ENCODE measurements at regions not wholly inside any gene's neighbourhood (a gene's known extent, or its start where the extent isn't known, plus 50 kb on each side); places are given as distances from the start of the nearest gene placed in this dataset.

DNA sequence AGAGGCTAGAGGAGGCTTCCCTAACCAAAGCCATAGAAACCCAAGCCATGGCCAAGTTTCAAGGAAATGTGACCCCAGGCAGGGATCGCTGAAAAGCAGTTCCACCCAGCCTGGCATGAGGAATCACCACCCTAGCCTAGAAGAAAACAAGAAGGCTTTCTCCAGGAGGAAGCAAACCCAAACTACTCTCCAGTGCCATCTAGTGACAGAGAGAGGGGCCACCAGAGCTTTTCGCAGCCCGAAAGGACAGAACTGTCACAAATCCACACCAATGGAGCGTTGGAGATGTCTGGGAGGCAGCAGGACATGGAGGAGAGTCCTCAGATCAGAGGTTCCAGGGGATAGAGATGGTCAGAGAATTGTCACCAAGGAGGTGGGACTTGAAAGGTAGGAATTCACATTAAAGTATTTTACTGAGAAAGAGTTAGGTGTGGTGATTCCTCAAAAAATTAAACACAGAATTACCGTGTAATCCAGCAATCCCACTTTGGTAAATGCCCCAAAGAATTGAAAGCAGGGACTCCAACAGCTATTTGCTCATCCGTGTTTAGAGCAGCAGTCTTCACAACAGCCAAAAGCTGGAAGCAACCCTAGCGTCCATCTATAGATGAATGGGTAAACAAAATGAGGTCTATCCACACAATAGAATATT, 67.3 kb upstream of the NUP50 start:
- ChIA-PET CTCF (interaction anchor here (0.6 to 2.6 kb wide), 10 partner anchors 12 to 276 kb away, joined by 3 to 9 read pairs (median 4); no protein-coding TSS in a partner anchor), POLR2A (interaction anchor here (1.0 kb wide), 1 partner anchor 12 kb away, joined by 4 read pairs; no protein-coding TSS in a partner anchor)
- H3K36me3 Mint-ChIP-seq (ENCODE audit: low read depth), result no peaks in the 10 kb centered on the region
- ATAC-seq (peak; percentile 77), DNase-seq (peak; percentile 72)
- no peaks in the 10 kb centered on the region for H3K9me3 Mint-ChIP-seq (ENCODE audit: low read depth)
- intact Hi-C loops (cut with DNase I, micrococcal nuclease), result loop anchor here (1.0 to 5.0 kb wide), 3 partner anchors 119 to 276 kb away; no protein-coding TSS in a partner anchor
- H3K4me3 Mint-ChIP-seq, result no peak overlapping the region
- H3K27ac Mint-ChIP-seq, result no peak overlapping the region
- H3K4me1 Mint-ChIP-seq, result peaks cover 5% of the 10 kb centered on the region
- peaks cover 24% of the 10 kb centered on the region for H3K27me3 Mint-ChIP-seq

DNA sequence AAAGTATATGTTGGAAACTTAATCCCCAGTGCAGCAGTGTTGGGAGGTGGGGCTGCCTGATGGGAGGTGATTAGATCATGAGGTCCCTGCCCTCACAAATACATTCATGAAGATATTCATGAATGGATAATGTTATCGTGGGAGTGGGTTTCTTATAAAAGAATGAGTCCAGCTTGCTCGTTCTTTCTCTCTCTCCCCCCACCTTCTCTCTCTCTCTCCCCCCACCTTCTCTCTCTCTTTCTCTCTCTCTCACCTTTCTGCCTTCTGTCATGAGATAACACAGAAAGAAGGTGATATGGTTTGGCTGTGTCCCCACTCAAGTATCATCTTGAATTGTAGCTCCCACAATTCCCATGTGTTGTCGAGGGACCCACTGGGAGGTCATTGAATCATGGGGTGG, 66.7 kb upstream of the NUP50 start:
- Mint-ChIP-seq H3K27me3 (peaks cover 27% of the 10 kb centered on the region), H3K9me3 (ENCODE audit: low read depth) (no peaks in the 10 kb centered on the region), H3K4me3 (no peak overlapping the region), H3K36me3 (ENCODE audit: low read depth) (no peaks in the 10 kb centered on the region), H3K4me1 (peaks cover 7% of the 10 kb centered on the region), H3K27ac (no peak overlapping the region)
- CTCF ChIA-PET, result interaction anchor here (0.6 to 1.1 kb wide), 4 partner anchors 30 to 227 kb away, joined by 3 to 5 read pairs (median 4); no protein-coding TSS in a partner anchor
- POLR2A ChIA-PET, result interaction anchor here (0.6 kb wide), 1 partner anchor 120 kb away, joined by 3 read pairs; no protein-coding TSS in a partner anchor
- intact Hi-C loops (cut with DNase I, micrococcal nuclease), result loop anchor here in 1 of 2 experiments (5.0 kb wide), 1 partner anchor 120 kb away; no protein-coding TSS in a partner anchor
- no peak for ATAC-seq
- no peak for DNase-seq

DNA sequence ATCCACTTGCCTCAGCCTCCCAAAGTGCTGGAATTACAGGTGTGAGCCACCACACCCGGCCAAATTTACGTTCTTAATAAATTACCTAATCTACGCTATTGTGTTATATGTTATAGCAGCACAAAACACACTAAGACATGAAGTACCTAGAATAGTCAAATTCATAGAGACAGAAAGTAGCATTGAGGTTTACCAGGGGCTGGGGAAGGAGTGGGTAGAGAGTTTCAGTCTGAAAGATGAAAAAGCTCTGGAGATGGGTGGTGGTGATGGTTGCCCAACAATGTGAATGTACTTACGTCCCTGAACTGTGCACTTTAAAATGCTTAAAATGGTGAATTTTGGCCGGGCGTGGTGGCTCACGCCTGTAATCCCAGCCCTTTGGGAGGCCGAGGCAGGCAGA, 65.7 kb upstream of the NUP50 start:
- ChIA-PET POLR2A (no interaction called here), CTCF (interaction anchor here (0.6 to 1.0 kb wide), 2 partner anchors 14 to 259 kb away, joined by 3 to 4 read pairs; no protein-coding TSS in a partner anchor)
- intact Hi-C loops (cut with DNase I, micrococcal nuclease), result loop anchor here in 1 of 2 experiments (5.0 kb wide), 1 partner anchor 121 kb away; no protein-coding TSS in a partner anchor
- Mint-ChIP-seq H3K27me3 (peaks cover 34% of the 10 kb centered on the region), H3K9me3 (ENCODE audit: low read depth) (no peaks in the 10 kb centered on the region), H3K27ac (no peak overlapping the region), H3K4me1 (peaks cover 7% of the 10 kb centered on the region), H3K4me3 (no peak overlapping the region), H3K36me3 (ENCODE audit: low read depth) (no peaks in the 10 kb centered on the region)
- ATAC-seq, result peak; percentile 73
- peak; percentile 38 for DNase-seq

DNA sequence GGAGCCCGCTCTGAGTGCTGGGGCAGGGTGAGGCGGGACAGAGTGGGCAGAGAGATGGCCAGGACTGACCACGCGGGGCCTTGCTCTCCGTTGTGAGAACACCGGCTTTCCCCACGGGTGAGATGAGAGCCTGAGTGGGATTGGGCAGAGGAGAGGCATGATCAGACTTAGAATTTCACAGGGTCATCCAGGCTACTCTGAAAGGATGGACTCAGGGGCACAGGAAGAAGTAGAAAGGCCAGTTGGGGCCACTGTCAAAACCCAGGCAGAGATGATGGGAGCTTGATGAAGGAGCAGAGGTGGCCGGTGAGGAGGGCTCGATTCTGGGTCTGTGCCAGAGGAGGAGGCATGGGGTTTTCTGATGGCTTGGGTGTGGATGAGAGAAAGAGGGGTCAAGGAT, 63.8 kb upstream of the NUP50 start:
- no peak for ATAC-seq
- no peaks in the 10 kb centered on the region for H3K9me3 Mint-ChIP-seq (ENCODE audit: low read depth)
- DNase-seq, result no peak
- no peak overlapping the region for H3K4me3 Mint-ChIP-seq
- peaks cover 7% of the 10 kb centered on the region for H3K4me1 Mint-ChIP-seq
- CTCF ChIA-PET, result interaction anchor here (2.4 kb wide), 1 partner anchor 109 kb away, joined by 6 read pairs; no protein-coding TSS in a partner anchor
- intact Hi-C loops (cut with DNase I, micrococcal nuclease), result loop anchor here (5.0 to 10.0 kb wide), 3 partner anchors 123 to 455 kb away; no protein-coding TSS in a partner anchor
- POLR2A ChIA-PET, result no interaction called here
- H3K27me3 Mint-ChIP-seq, result peaks cover 33% of the 10 kb centered on the region
- H3K36me3 Mint-ChIP-seq (ENCODE audit: low read depth), result no peaks in the 10 kb centered on the region
- H3K27ac Mint-ChIP-seq, result no peak overlapping the region

DNA sequence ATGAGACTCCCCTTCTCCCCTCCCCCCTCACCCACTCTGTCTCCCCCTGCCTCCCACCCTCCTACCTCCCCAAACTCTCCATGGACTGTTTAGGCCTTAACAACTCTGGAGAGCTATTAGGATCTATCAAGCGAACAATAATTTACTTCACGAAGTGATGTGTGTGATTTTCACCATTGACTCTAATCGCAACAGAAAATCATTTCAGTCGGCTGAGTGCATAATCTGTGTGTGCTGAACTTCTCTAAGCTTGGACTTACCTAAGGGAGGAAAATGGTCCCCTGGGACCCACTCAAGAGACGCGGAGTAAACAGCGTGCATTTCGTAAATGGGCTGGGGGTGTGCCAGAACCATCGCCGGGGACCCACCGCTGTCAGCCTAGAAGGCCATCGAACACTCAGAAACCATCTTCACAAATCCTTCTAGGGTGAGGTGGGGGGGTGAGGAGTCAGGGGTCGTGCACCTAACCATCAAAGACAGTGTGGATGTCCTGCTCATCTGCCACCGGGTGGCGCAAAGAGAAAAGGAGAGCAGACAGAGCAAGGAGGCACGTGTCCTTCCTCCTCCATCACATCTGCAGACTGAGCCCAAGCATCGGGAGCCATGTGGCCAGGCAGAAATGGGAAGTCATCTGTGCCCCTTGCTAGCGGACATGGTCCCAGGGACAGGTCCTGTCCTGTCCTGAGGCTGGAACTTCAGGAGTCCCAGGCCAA, 62.1 kb upstream of the NUP50 start:
- peaks cover 36% of the 10 kb centered on the region for H3K27me3 Mint-ChIP-seq
- POLR2A ChIA-PET, result no interaction called here
- intact Hi-C loops (cut with DNase I, micrococcal nuclease), result loop anchor here (2.0 to 10.0 kb wide), 3 partner anchors 107 to 453 kb away; no protein-coding TSS in a partner anchor
- no peak overlapping the region for H3K27ac Mint-ChIP-seq
- no peaks in the 10 kb centered on the region for H3K36me3 Mint-ChIP-seq (ENCODE audit: low read depth)
- ATAC-seq, result peak; percentile 85
- H3K4me1 Mint-ChIP-seq, result peaks cover 5% of the 10 kb centered on the region
- CTCF ChIA-PET, result interaction anchor here (2.4 kb wide), 1 partner anchor 107 kb away, joined by 6 read pairs; no protein-coding TSS in a partner anchor
- no peak overlapping the region for H3K4me3 Mint-ChIP-seq
- DNase-seq, result peak; percentile 71
- H3K9me3 Mint-ChIP-seq (ENCODE audit: low read depth), result no peaks in the 10 kb centered on the region

DNA sequence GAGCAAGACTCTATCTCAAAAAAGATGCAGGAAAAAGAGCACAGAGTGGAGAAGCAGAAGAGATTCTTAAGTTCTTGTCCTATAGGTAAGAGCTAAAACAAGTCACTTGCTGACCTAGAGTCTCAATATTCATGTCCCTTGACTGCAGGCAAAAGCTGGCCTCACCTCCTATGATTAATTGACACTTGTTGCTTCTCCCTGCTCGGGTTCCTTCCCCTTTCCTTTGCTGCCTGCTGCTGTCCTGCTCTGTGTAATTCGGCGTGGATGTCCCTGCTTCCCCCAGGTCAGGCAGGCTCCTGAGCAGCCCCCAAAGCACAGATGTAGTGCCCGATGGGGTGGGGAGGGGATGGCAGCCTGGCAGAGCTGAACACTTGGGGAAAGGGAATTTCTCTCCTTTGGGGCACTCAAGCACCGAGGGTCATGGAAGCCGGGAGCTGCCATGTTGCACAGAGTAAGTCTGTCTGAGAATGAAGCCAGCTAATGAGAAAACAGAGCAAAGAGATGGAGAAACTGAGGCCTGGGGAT, 60.8 kb upstream of the NUP50 start:
- H3K9me3 Mint-ChIP-seq (ENCODE audit: low read depth), result no peaks in the 10 kb centered on the region
- ChIA-PET CTCF (no interaction called here), POLR2A (no interaction called here)
- H3K36me3 Mint-ChIP-seq (ENCODE audit: low read depth), result no peaks in the 10 kb centered on the region
- peaks cover 5% of the 10 kb centered on the region for H3K4me1 Mint-ChIP-seq
- ATAC-seq, result no peak
- no peak for DNase-seq
- H3K27ac Mint-ChIP-seq, result no peak overlapping the region
- H3K4me3 Mint-ChIP-seq, result no peak overlapping the region
- intact Hi-C loops (cut with DNase I, micrococcal nuclease), result loop anchor here (2.0 to 10.0 kb wide), 3 partner anchors 106 to 452 kb away; no protein-coding TSS in a partner anchor
- peaks cover 31% of the 10 kb centered on the region for H3K27me3 Mint-ChIP-seq

DNA sequence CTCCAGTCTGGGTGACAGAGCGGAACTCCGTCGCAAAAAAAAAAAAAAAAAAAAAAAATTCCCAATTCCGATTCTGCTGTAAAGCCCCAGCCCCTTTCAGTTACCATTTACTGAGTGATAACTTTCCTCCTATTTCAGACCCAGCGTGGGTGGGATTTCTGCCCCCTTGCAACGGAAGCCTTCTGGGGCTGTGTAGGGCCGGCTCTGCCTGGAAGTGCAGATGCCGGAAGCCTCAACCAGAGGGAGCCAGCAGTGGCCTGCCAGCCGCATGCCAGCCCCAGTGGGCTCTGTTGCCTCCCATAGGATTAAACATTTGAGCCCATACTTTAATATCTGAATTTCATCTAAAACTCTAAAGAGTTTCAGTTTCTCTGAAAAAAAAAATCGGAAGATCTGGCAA, 60.0 kb upstream of the NUP50 start:
- ATAC-seq (no peak), DNase-seq (no peak)
- Mint-ChIP-seq H3K27ac (no peak overlapping the region), H3K27me3 (peaks cover 27% of the 10 kb centered on the region), H3K4me1 (peaks cover 1% of the 10 kb centered on the region), H3K9me3 (ENCODE audit: low read depth) (no peaks in the 10 kb centered on the region), H3K36me3 (ENCODE audit: low read depth) (no peaks in the 10 kb centered on the region), H3K4me3 (no peak overlapping the region)
- intact Hi-C loops (cut with DNase I, micrococcal nuclease), result loop anchor here (2.0 to 10.0 kb wide), 3 partner anchors 105 to 451 kb away; no protein-coding TSS in a partner anchor
- POLR2A ChIA-PET, result no interaction called here
- CTCF ChIA-PET, result interaction anchor here (0.7 kb wide), 1 partner anchor 333 kb away, joined by 3 read pairs; no protein-coding TSS in a partner anchor

DNA sequence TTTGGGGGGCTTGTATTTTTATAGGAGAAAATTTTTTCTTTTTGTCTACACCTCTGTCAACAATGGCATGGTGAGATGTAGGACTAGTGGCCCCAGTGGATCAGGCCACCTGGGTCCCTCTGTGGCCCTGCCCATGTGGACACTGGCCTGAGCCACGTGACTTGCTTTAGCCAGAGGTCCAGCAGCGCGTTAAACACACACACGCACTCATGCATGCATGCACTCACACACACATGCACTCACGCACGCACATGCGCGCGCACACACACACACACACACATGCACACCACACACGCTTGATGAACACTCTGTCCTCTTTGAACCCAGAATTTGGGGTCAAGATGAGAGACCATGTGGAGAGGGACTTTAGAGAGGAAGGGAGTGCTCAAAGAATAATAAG, 59.4 kb upstream of the NUP50 start:
- Mint-ChIP-seq H3K4me3 (no peak overlapping the region), H3K36me3 (ENCODE audit: low read depth) (no peaks in the 10 kb centered on the region), H3K4me1 (peaks cover 1% of the 10 kb centered on the region), H3K9me3 (ENCODE audit: low read depth) (no peaks in the 10 kb centered on the region), H3K27me3 (peaks cover 27% of the 10 kb centered on the region), H3K27ac (no peak overlapping the region)
- POLR2A ChIA-PET, result no interaction called here
- no peak for ATAC-seq
- DNase-seq, result no peak
- CTCF ChIA-PET, result interaction anchor here (0.7 kb wide), 1 partner anchor 332 kb away, joined by 3 read pairs; no protein-coding TSS in a partner anchor
- intact Hi-C loops (cut with DNase I, micrococcal nuclease), result loop anchor here (5.0 to 10.0 kb wide), 2 partner anchors 333 to 450 kb away; no protein-coding TSS in a partner anchor

DNA sequence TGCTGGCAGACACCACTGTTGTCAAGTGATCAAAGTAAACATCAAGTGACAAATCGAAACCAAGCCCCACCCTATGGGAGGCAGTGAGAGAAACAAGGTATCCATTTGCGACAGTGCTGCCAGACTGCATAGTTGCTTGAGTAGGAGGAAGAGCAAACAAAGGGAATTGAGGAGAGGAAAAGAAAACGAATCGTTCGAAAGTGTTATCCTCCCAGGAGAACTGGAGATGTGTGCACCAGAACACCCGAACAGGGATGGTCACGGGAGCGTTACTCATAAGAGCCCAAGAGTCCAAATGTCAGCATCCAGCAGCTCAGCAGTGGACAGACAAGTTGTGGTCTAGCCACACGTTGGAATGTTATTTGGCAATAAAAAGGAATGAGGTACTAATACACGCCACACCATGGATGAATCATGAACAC, 58.4 kb upstream of the NUP50 start:
- no peaks in the 10 kb centered on the region for H3K36me3 Mint-ChIP-seq (ENCODE audit: low read depth)
- H3K4me1 Mint-ChIP-seq, result peaks cover 1% of the 10 kb centered on the region
- no peak overlapping the region for H3K27ac Mint-ChIP-seq
- peaks cover 23% of the 10 kb centered on the region for H3K27me3 Mint-ChIP-seq
- no peak overlapping the region for H3K4me3 Mint-ChIP-seq
- H3K9me3 Mint-ChIP-seq (ENCODE audit: low read depth), result no peaks in the 10 kb centered on the region
- no peak for ATAC-seq
- ChIA-PET CTCF (no interaction called here), POLR2A (no interaction called here)
- no peak for DNase-seq
- intact Hi-C loops (cut with DNase I, micrococcal nuclease), result loop anchor here in 1 of 2 experiments (10.0 kb wide), 1 partner anchor 450 kb away; no protein-coding TSS in a partner anchor

DNA sequence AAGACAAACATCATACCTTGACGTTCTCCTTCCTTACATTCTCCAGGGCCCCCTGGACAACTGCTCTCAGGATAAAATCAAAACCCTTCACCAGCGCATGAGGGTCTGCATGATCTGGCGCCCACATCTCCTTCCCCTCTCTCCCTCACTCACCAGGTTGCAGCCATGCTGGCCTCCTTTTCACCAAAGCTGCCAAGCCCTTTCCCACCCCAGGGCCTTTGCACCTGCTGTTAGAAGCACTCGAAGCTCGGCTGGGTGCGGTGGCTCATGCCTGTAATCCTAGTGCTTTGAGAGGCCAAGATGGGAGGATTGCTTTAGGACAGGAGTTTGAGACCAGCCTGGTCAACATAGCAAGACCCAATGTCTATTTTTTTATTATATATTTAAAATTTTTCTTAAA, 56.1 kb upstream of the NUP50 start:
- POLR2A ChIA-PET, result no interaction called here
- Mint-ChIP-seq H3K36me3 (ENCODE audit: low read depth) (no peaks in the 10 kb centered on the region), H3K4me1 (no peaks in the 10 kb centered on the region), H3K27me3 (peaks cover 14% of the 10 kb centered on the region), H3K4me3 (no peak overlapping the region), H3K9me3 (ENCODE audit: low read depth) (no peaks in the 10 kb centered on the region), H3K27ac (no peak overlapping the region)
- intact Hi-C loops (cut with DNase I, micrococcal nuclease), result loop anchor here in 1 of 2 experiments (10.0 kb wide), 1 partner anchor 447 kb away; no protein-coding TSS in a partner anchor
- ATAC-seq (no peak), DNase-seq (no peak)
- CTCF ChIA-PET, result interaction anchor here (0.6 to 0.9 kb wide), 3 partner anchors 13 to 67 kb away, joined by 3 to 4 read pairs (median 4); no protein-coding TSS in a partner anchor
